HG03521 (cell line): ENCODE measurements at regions not wholly inside any gene's neighbourhood (a gene's known extent, or its start where the extent isn't known, plus 50 kb on each side); places are given as distances from the start of the nearest gene placed in this dataset.
A peak's percentile ranks its signal among the peaks of the same experiment; 100 is the strongest.
"Not testable (repeated sequence)": the region's sequence is repeated elsewhere in the genome, so short reads cannot be mapped to it uniquely, and the experiment has no call there.

ENCODE experiments used
- ATAC-seq: cut with Tn5 transposase; IDR thresholded peaks from one replicate; pipeline ENCODE4 v1.9.1; 2021; ENCODE audit warnings: mild to moderate bottlenecking, moderate library complexity; ENCODE audit not compliant: unreplicated experiment

- no peak for ATAC-seq
Measured at GRCh38 chr2:117614823-117615534, 199.5 kb upstream of the DDX18 start.

GRCh38 chr2:117618607-117619006, 195.9 kb upstream of the DDX18 start:
- ATAC-seq: no peak

- ATAC-seq: no peak
Measured at GRCh38 chr2:117621326-117621725, 193.2 kb upstream of the DDX18 start.

- ATAC-seq: not testable (repeated sequence)
Measured at GRCh38 chr2:117623175-117623574, 191.3 kb upstream of the DDX18 start.

- no peak for ATAC-seq
Measured at GRCh38 chr2:117631152-117631945, 183.1 kb upstream of the DDX18 start.

GRCh38 chr2:117635481-117635880, 179.0 kb upstream of the DDX18 start:
- no peak for ATAC-seq

- no peak for ATAC-seq
Measured at GRCh38 chr2:117639401-117639800, 175.1 kb upstream of the DDX18 start.

GRCh38 chr2:117644403-117644802, 170.1 kb upstream of the DDX18 start:
- no peak for ATAC-seq

GRCh38 chr2:117645458-117645857, 169.0 kb upstream of the DDX18 start:
- no peak for ATAC-seq

GRCh38 chr2:117646099-117646498, 168.4 kb upstream of the DDX18 start:
- ATAC-seq: no peak

GRCh38 chr2:117646872-117647271, 167.6 kb upstream of the DDX18 start:
- ATAC-seq: no peak

- ATAC-seq: no peak
Measured at GRCh38 chr2:117656546-117656945, 157.9 kb upstream of the DDX18 start.

GRCh38 chr2:117661619-117662018, 152.9 kb upstream of the DDX18 start:
- ATAC-seq: no peak

GRCh38 chr2:117674172-117674571, 140.3 kb upstream of the DDX18 start:
- no peak for ATAC-seq

GRCh38 chr2:117679952-117680351, 134.5 kb upstream of the DDX18 start:
- ATAC-seq: no peak

- no peak for ATAC-seq
Measured at GRCh38 chr2:117684919-117685318, 129.6 kb upstream of the DDX18 start.

- peak; percentile 97 for ATAC-seq
Measured at GRCh38 chr2:117686699-117687098, 127.8 kb upstream of the DDX18 start.

- ATAC-seq: no peak
Measured at GRCh38 chr2:117691595-117691994, 122.9 kb upstream of the DDX18 start.

- no peak for ATAC-seq
Measured at GRCh38 chr2:117692001-117692763, 122.3 kb upstream of the DDX18 start.

GRCh38 chr2:117693154-117693553, 121.3 kb upstream of the DDX18 start:
- ATAC-seq: no peak

GRCh38 chr2:117693651-117694050, 120.8 kb upstream of the DDX18 start:
- ATAC-seq: no peak

- ATAC-seq: no peak
Measured at GRCh38 chr2:117698287-117698686, 116.2 kb upstream of the DDX18 start.
